AG09319 (cell line): ENCODE measurements at regions not wholly inside any gene's neighbourhood (a gene's known extent, or its start where the extent isn't known, plus 50 kb on each side); places are given as distances from the start of the nearest gene placed in this dataset.

Experiments used
- DNase-seq: peaks from one replicate; pipeline ENCODE4 v3.0.0-alpha.2; 2010; ENCODE audit warnings: low read depth; ENCODE audit errors: extremely low read depth
- CTCF ChIP-seq: IDR thresholded peaks from 2 replicates; pipeline ENCODE4 v1.5.1; 2011; ENCODE audit warnings: low read depth, mild to moderate bottlenecking, inconsistent platforms, low read length, moderate library complexity

DNA sequence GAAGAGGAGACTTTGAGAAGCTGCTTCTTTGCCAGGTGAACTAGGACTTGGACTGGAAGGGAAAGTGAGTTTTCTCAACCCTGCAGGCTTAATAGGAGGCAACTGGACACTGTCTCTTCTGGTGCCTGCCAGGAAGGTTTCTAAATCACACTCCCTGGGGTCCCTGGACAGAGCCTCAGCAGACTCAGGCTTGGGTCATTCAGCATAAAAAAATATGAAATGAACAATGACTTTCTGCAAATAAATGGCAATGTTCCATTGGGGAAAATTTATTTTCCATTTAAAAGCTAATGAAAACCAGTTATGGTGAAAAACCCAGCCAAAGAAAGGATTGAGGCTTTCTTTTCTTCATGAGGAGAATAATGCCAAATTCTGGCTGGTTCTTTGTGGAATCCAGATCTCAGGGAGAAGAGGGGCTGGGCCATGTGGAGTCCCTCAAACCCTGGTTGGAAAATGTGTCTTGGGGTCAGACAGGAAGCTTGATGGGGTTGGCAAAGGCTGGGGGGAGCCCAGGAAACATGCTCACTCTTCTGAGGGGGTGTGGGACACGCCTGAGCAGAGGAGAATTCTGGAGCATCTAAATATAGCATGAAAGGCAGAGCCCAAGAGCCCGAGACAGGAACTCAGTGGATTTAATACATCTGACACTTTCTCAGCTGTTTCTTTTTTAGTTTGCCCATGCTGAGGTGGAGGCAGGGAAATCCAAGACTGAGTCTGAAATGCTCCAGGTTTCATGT, 65.2 kb upstream of the EMX2 start:
- no peak for TF ChIP-seq CTCF
- no peak for DNase-seq

GRCh38 chr10:117476716-117477115, 65.8 kb upstream of the EMX2 start:
- no peak for TF ChIP-seq CTCF

DNA sequence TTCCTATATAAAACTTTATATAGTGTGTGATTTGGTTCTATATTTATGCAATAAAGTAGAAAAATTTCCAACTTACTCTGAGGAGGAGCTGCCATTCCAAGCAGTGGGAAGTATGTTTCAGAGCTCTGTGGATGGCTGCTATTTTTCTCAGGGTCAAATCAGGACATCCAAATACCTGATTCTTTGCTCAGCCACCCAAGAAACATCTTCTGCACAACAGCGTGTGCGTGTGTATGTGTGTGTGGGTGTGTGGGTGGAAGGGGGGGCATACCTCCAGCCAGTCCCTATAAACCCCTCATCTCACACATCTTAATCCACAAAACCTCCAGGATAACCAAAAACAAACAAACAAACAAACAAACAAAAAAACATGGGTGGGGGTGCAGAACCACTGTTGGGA, 66.3 kb upstream of the EMX2 start:
- DNase-seq = no peak
- TF ChIP-seq CTCF = no peak

More at GRCh38 chr10:117476716-117477115, 65.8 kb upstream of the EMX2 start:
- no peak for DNase-seq

- DNase-seq = no peak
- TF ChIP-seq CTCF = no peak
Observed at GRCh38 chr10:117472872-117473271, 69.7 kb upstream of the EMX2 start.

DNA sequence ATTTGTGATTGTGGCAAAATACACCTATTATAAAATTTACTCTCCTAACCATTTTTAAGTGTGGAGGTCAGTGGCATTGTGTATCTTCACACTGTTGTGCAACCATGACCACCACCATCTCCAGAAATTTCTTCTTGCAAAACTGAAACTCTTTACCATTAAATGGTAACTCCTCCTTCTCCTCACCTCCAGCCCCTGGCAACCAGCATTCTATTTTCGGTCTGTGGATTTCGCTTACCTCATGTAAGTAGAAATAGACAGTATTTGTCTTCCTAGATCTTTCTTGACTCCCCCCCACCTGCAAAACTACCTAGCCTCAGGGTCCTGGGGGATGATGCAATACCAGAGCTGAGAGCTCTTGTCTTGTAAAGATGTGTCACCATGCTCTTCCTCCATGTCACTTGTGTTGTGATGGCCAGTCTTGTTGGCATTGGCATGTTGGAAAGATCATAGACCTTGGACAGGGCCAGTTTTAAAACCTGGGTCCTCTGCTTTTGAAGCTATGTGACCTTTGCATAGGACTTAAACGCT, 71.1 kb upstream of the EMX2 start:
- DNase-seq = no peak
- no peak for TF ChIP-seq CTCF

- no peak for DNase-seq
- no peak for TF ChIP-seq CTCF
Observed at GRCh38 chr10:117470733-117471132, 71.8 kb upstream of the EMX2 start.

DNA sequence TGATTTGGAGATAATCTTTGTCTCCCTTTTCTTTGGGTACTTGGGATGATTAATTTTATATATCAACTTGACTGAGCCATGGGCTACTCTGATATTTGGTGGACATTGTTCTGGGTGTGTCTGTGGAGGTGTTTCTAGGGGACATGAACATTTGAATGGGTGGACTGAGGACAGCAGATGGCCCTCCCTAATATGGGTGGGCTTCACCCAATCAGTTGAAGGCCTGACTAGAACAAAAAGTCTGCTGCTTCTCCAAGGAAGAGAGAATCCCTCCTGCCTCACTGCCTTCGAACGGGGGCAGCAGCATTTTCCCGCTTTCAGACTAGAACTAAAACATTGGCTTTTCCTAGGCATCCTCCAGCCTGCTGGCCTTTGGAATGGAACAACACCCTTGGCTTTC, 73.9 kb upstream of the EMX2 start:
- no peak for TF ChIP-seq CTCF
- DNase-seq = no peak
